PC-9 (cell line): ENCODE measurements at regions not wholly inside any gene's neighbourhood (a gene's known extent, or its start where the extent isn't known, plus 50 kb on each side); places are given as distances from the start of the nearest gene placed in this dataset.

Experiments
- BruUV-seq: library from RNA; stranded (reverse); fragments of 400-500 nt; replicated peaks from 2 replicates; lab custom pipeline; 2021; lab: Mats Ljungman, UMichigan
- CTCF ChIA-PET: fragments of 300-600 bp; sonication (Branson Sonifier 250); formaldehyde crosslinking; loops from one replicate; lab custom pipeline; 2022; ENCODE audit warnings: antibody characterized with exemption; lab: Charles Lee
- POLR2A ChIA-PET: fragments of 300-600 bp; sonication (Branson Sonifier 250); formaldehyde crosslinking; loops from one replicate; lab custom pipeline; 2022; ENCODE audit warnings: antibody characterized with exemption; ENCODE audit not compliant: unreplicated experiment; lab: Charles Lee
- DNase-seq, 2 experiments: peaks; one replicate each; pipeline versions ENCODE4 v3.0.0 to v3.0.0-alpha.2; 2015 to 2022; ENCODE audit warnings: mixed read lengths in 1 of 2
- H2AFZ ChIP-seq: fragments of 200-600 bp; sonication (generic); 2 replicates; pipeline ENCODE4 v1.8.1; 2017; ENCODE audit warnings: antibody characterized with exemption
- H3F3A ChIP-seq: fragments of 200-600 bp; sonication (generic); 2 replicates; pipeline ENCODE4 v1.8.1; 2017; ENCODE audit warnings: antibody characterized with exemption, mild to moderate bottlenecking, low read depth; ENCODE audit not compliant: insufficient read depth
- H3K27ac ChIP-seq: fragments of 200-600 bp; sonication (generic); 2 replicates; pipeline ENCODE4 v1.6.1; 2016; ENCODE audit warnings: mixed run types
- H3K27me3 ChIP-seq: fragments of 200-600 bp; sonication (generic); 2 replicates; pipeline ENCODE4 v1.6.1; 2016; ENCODE audit warnings: low read depth, mixed run types; ENCODE audit not compliant: insufficient read depth
- H3K36me3 ChIP-seq: fragments of 200-600 bp; sonication (generic); 2 replicates; pipeline ENCODE4 v1.6.1; 2016; ENCODE audit warnings: low read depth, mixed run types
- H3K4me1 ChIP-seq: fragments of 200-600 bp; sonication (generic); replicated peaks from 2 replicates; pipeline ENCODE4 v1.6.1; 2016; ENCODE audit warnings: mixed run types; ENCODE audit not compliant: insufficient read depth
- H3K4me2 ChIP-seq: fragments of 200-600 bp; sonication (generic); 2 replicates; pipeline ENCODE4 v1.6.1; 2017; ENCODE audit warnings: mixed run types
- H3K4me3 ChIP-seq: fragments of 200-600 bp; sonication (generic); 2 replicates; pipeline ENCODE4 v1.6.1; 2016; ENCODE audit warnings: mixed run types
- H3K79me2 ChIP-seq: fragments of 200-600 bp; sonication (generic); 2 replicates; pipeline ENCODE4 v1.6.1; 2017; ENCODE audit warnings: low read depth, mixed run types
- H3K9me2 ChIP-seq: fragments of 200-600 bp; sonication (generic); 2 replicates; pipeline ENCODE4 v1.8.1; 2017; ENCODE audit warnings: mild to moderate bottlenecking; ENCODE audit not compliant: insufficient read depth
- H3K9me3 ChIP-seq: fragments of 200-600 bp; sonication (generic); 2 replicates; pipeline ENCODE4 v1.8.1; 2016; ENCODE audit warnings: low read depth; ENCODE audit not compliant: insufficient read depth
- H4K20me1 ChIP-seq: fragments of 200-600 bp; sonication (generic); 2 replicates; pipeline ENCODE4 v1.8.1; 2017; ENCODE audit not compliant: insufficient read depth
- CTCF ChIP-seq: fragments of 200-600 bp; sonication (generic); conservative IDR thresholded peaks from 2 replicates; pipeline ENCODE4 v1.6.1; 2017; ENCODE audit warnings: mixed run types, antibody characterized with exemption, mild to moderate bottlenecking, moderate library complexity
- EZH2 ChIP-seq: fragments of 200-600 bp; sonication (generic); IDR thresholded peaks from 2 replicates; pipeline ENCODE4 v1.8.0; 2017; ENCODE audit warnings: antibody characterized with exemption, low read depth
- intact Hi-C: fragments of 100-400 bp; cut with micrococcal nuclease; formaldehyde crosslinking; loops from one replicate; pipeline ENCODE4 v1.10.0; 2022; ENCODE audit not compliant: unreplicated experiment

DNA sequence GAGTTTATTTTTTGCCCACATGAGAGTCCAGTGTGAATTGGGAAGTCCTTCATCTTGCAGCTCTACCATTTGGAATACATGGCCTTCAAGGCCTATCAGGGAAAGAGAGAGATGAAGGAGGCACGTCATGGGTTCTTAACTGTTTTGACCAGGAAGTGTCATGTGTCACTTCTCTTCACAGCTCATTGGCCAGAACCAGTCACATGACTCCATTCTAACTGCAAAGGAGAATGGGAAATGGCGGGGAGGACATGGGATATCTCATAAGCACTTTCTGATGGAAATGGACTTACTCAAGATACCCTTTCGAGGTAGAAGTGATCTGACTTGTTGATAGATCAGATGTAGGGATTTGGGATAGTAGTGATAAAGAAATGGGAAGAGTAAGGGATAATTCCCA, 57.9 kb upstream of the CES5A start:
- H3K4me1 ChIP-seq, result no peaks in the 10 kb centered on the region
- H2AFZ ChIP-seq, result no peak overlapping the region
- TF ChIP-seq CTCF, result no peak
- no peak for TF ChIP-seq EZH2
- DNase-seq, result no peak
- intact Hi-C loops, result no loop called here
- ChIA-PET POLR2A (no interaction called here), CTCF (no interaction called here)
- H3K79me2 ChIP-seq, result no peaks in the 10 kb centered on the region
- H3K9me2 ChIP-seq, result no peaks in the 10 kb centered on the region
- H3K27me3 ChIP-seq, result no peaks in the 10 kb centered on the region
- H3K36me3 ChIP-seq, result no peaks in the 10 kb centered on the region
- no peak overlapping the region for H3K4me2 ChIP-seq
- no peaks in the 10 kb centered on the region for H4K20me1 ChIP-seq
- H3K27ac ChIP-seq, result no peak overlapping the region
- H3F3A ChIP-seq, result no peaks in the 10 kb centered on the region
- no peak overlapping the region for H3K4me3 ChIP-seq
- H3K9me3 ChIP-seq, result no peaks in the 10 kb centered on the region
- BruUV-seq, result no TSS peak

DNA sequence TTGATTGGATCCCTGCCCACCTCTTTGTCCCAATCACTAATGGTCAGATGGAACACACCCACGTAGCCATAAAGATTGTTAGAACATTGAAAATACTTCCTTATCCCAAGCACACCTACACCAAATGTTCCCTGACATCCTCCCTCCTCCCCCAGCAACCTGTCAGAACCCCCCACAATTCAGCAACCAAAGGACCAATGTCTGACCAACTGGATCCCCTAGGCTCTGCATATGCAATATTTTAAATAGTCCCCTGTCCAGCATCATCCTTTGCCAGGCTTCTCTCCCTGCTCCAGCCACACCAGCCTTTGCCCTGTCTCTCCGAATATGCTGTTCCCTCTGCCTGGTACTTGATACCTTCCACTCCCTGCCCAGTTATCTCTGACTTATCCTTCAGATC, 54.9 kb upstream of the CES5A start:
- H3F3A ChIP-seq, result no peaks in the 10 kb centered on the region
- H3K4me3 ChIP-seq, result no peak overlapping the region
- TF ChIP-seq EZH2 (no peak), CTCF (no peak)
- no peaks in the 10 kb centered on the region for H3K36me3 ChIP-seq
- peaks cover 5% of the 10 kb centered on the region; the same call in 1 of the 2 replicates for H3K27me3 ChIP-seq
- H3K4me2 ChIP-seq, result no peak overlapping the region
- CTCF ChIA-PET, result no interaction called here
- no peaks in the 10 kb centered on the region for H4K20me1 ChIP-seq
- no peaks in the 10 kb centered on the region for H3K79me2 ChIP-seq
- POLR2A ChIA-PET, result no interaction called here
- H3K9me2 ChIP-seq, result no peaks in the 10 kb centered on the region
- DNase-seq, result no peak
- H3K9me3 ChIP-seq, result no peaks in the 10 kb centered on the region
- H2AFZ ChIP-seq, result no peak overlapping the region
- BruUV-seq, result no TSS peak
- H3K27ac ChIP-seq, result no peak overlapping the region
- intact Hi-C loops, result no loop called here
- H3K4me1 ChIP-seq, result no peaks in the 10 kb centered on the region

GRCh38 chr16:55929181-55929580, 54.0 kb upstream of the CES5A start:
- Histone ChIP-seq H3K79me2 (no peaks in the 10 kb centered on the region), H2AFZ (no peak overlapping the region), H3K27ac (no peak overlapping the region), H3K36me3 (no peaks in the 10 kb centered on the region), H3K9me2 (no peaks in the 10 kb centered on the region), H3K27me3 (peaks cover 5% of the 10 kb centered on the region; the same call in 1 of the 2 replicates), H3F3A (no peaks in the 10 kb centered on the region), H3K9me3 (no peaks in the 10 kb centered on the region), H3K4me1 (no peaks in the 10 kb centered on the region), H3K4me2 (no peak overlapping the region), H3K4me3 (no peak overlapping the region), H4K20me1 (no peaks in the 10 kb centered on the region)
- no peak for TF ChIP-seq EZH2
- CTCF ChIA-PET, result no interaction called here
- intact Hi-C loops, result no loop called here
- BruUV-seq, result no TSS peak
- no peak for DNase-seq
- POLR2A ChIA-PET, result no interaction called here

DNA sequence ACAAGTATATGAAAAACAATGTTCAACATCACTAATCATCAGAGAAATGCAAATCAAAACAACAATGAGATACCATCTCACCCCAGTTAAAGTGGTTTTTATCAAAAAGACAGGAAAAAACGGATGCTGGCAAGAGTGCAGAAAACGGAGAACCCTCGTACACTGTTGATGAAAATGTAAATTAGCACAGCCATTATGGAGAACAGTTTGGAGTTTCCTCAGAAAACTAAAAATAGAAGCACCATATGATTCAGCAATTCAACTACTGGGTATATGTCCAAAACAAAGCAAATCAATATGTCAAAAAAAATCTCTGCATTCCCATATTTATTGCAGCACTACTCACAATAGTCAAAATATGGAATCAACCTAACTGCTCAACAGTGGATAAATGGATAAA, 50.1 kb upstream of the CES5A start:
- Histone ChIP-seq H3K36me3 (no peaks in the 10 kb centered on the region), H4K20me1 (no peaks in the 10 kb centered on the region), H3F3A (no peaks in the 10 kb centered on the region), H3K4me1 (no peaks in the 10 kb centered on the region), H3K9me3 (no peaks in the 10 kb centered on the region), H3K4me3 (no peak overlapping the region), H3K27ac (no peak overlapping the region), H3K4me2 (no peak overlapping the region), H3K9me2 (no peaks in the 10 kb centered on the region), H2AFZ (no peak overlapping the region), H3K79me2 (no peaks in the 10 kb centered on the region), H3K27me3 (peaks cover 5% of the 10 kb centered on the region; the same call in 1 of the 2 replicates)
- ChIA-PET POLR2A (no interaction called here), CTCF (no interaction called here)
- DNase-seq, result no peak
- intact Hi-C loops, result no loop called here
- no TSS peak for BruUV-seq
- TF ChIP-seq CTCF, result no peak
- no peak for TF ChIP-seq EZH2
